ENCODE measurements at regions not wholly inside any gene's neighbourhood (a gene's known extent, or its start where the extent isn't known, plus 50 kb on each side); places are given as distances from the start of the nearest gene placed in this dataset.
A peak's percentile ranks its signal among the peaks of the same experiment; 100 is the strongest.

GRCh38 chr11:109696191-109696897, 274.4 kb downstream of the C11orf87 start:
- no peak overlapping the region for H3K27ac Mint-ChIP-seq

GRCh38 chr11:109697140-109697843, 275.3 kb downstream of the C11orf87 start:
- no peaks in the 10 kb centered on the region for H3K36me3 Mint-ChIP-seq (ENCODE audit: low read depth)
- POLR2A ChIA-PET = no interaction called here
- CTCF ChIA-PET = interaction anchor here (0.8 to 2.0 kb wide), 2 partner anchors 999 to 1002 kb away, joined by 3 to 13 read pairs; no protein-coding TSS in a partner anchor
- intact Hi-C loops (cut with micrococcal nuclease) = no loop called here
- peaks cover 12% of the 10 kb centered on the region for H3K9me3 Mint-ChIP-seq
- no peak overlapping the region for H3K4me3 Mint-ChIP-seq
- DNase-seq = no peak
- H3K27me3 Mint-ChIP-seq = peaks cover 2% of the 10 kb centered on the region
- ATAC-seq (ENCODE audit: low read depth) = peak; percentile 60
- no peaks in the 10 kb centered on the region for H3K4me1 Mint-ChIP-seq
- TF ChIP-seq CTCF (IDR thresholded peaks at IDR 0.05) = no peak
- no peak overlapping the region for H3K27ac Mint-ChIP-seq

More at GRCh38 chr11:109696191-109696897, 274.4 kb downstream of the C11orf87 start:
- peaks cover 8% of the 10 kb centered on the region for H3K9me3 Mint-ChIP-seq
- no peak for TF ChIP-seq CTCF (IDR thresholded peaks at IDR 0.05)
- ATAC-seq (ENCODE audit: low read depth) (no peak), DNase-seq (no peak)
- POLR2A ChIA-PET = no interaction called here
- CTCF ChIA-PET = interaction anchor here (2.0 kb wide), 1 partner anchor 998 kb away, joined by 13 read pairs; no protein-coding TSS in a partner anchor
- H3K27me3 Mint-ChIP-seq = peaks cover 2% of the 10 kb centered on the region
- H3K4me3 Mint-ChIP-seq = no peak overlapping the region
- intact Hi-C loops (cut with micrococcal nuclease) = no loop called here
- no peaks in the 10 kb centered on the region for H3K36me3 Mint-ChIP-seq (ENCODE audit: low read depth)
- H3K4me1 Mint-ChIP-seq = no peaks in the 10 kb centered on the region

- H3K27me3 Mint-ChIP-seq = peaks cover 2% of the 10 kb centered on the region
- POLR2A ChIA-PET = no interaction called here
- CTCF ChIA-PET = interaction anchor here (2.0 kb wide), 1 partner anchor 1000 kb away, joined by 13 read pairs; no protein-coding TSS in a partner anchor
Observed at GRCh38 chr11:109698237-109698636, 276.2 kb downstream of the C11orf87 start.

GRCh38 chr11:109704432-109704831, 282.4 kb downstream of the C11orf87 start:
- DNase-seq = no peak
- ATAC-seq (ENCODE audit: low read depth) = no peak
- Mint-ChIP-seq H3K36me3 (ENCODE audit: low read depth) (no peaks in the 10 kb centered on the region), H3K9me3 (peaks cover 5% of the 10 kb centered on the region), H3K27me3 (no peaks in the 10 kb centered on the region), H3K4me1 (no peaks in the 10 kb centered on the region), H3K4me3 (no peak overlapping the region), H3K27ac (no peak overlapping the region)
- ChIA-PET CTCF (no interaction called here), POLR2A (no interaction called here)
- TF ChIP-seq CTCF (IDR thresholded peaks at IDR 0.05) = no peak
- intact Hi-C loops (cut with micrococcal nuclease) = no loop called here

More at GRCh38 chr11:109698237-109698636, 276.2 kb downstream of the C11orf87 start:
- TF ChIP-seq CTCF (IDR thresholded peaks at IDR 0.05) = no peak
- DNase-seq (no peak), ATAC-seq (ENCODE audit: low read depth) (no peak)
- peaks cover 12% of the 10 kb centered on the region for H3K9me3 Mint-ChIP-seq
- no peaks in the 10 kb centered on the region for H3K4me1 Mint-ChIP-seq
- no peak overlapping the region for H3K27ac Mint-ChIP-seq
- intact Hi-C loops (cut with micrococcal nuclease) = no loop called here
- no peaks in the 10 kb centered on the region for H3K36me3 Mint-ChIP-seq (ENCODE audit: low read depth)
- no peak overlapping the region for H3K4me3 Mint-ChIP-seq

GRCh38 chr11:109706945-109707344, 285.0 kb downstream of the C11orf87 start:
- no peak for TF ChIP-seq CTCF (IDR thresholded peaks at IDR 0.05)
- Mint-ChIP-seq H3K27me3 (no peaks in the 10 kb centered on the region), H3K4me3 (no peak overlapping the region), H3K27ac (no peak overlapping the region), H3K9me3 (no peaks in the 10 kb centered on the region), H3K4me1 (no peaks in the 10 kb centered on the region), H3K36me3 (ENCODE audit: low read depth) (no peaks in the 10 kb centered on the region)
- intact Hi-C loops (cut with micrococcal nuclease) = no loop called here
- ChIA-PET CTCF (no interaction called here), POLR2A (no interaction called here)
- DNase-seq (no peak), ATAC-seq (ENCODE audit: low read depth) (no peak)
